ENCODE measurements at regions not wholly inside any gene's neighbourhood (a gene's known extent, or its start where the extent isn't known, plus 50 kb on each side); places are given as distances from the start of the nearest gene placed in this dataset.

- TF ChIP-seq CTCF (IDR thresholded peaks at IDR 0.05) (no peak), EZH2 (IDR thresholded peaks at IDR 0.05) (no peak), EZH2phosphoT487 (IDR thresholded peaks at IDR 0.05) (no peak)
These were observed 57.9 kb upstream of the DACH1 start for GRCh38 chr13:71924931-71925330.
